ENCODE measurements at regions not wholly inside any gene's neighbourhood (a gene's known extent, or its start where the extent isn't known, plus 50 kb on each side); places are given as distances from the start of the nearest gene placed in this dataset.
A peak's percentile ranks its signal among the peaks of the same experiment; 100 is the strongest.

GRCh38 chr16:48022496-48022895 lies 133.3 kb downstream of the ABCC12 start:
- 89% methylated on average over 5 of the region's 5 CpGs; no CpG with 5 or more reads in 1 of the 2 experiments for WGBS, 2 experiments (ENCODE audit: extremely low coverage in 1 of 2, insufficient coverage in 1 of 2, insufficient read length in 1 of 2, insufficient replicate concordance in 2 of 2, low coverage in 1 of 2, low lambda C conversion rate in 2 of 2, missing lambda C conversion rate in 1 of 2)
- no peaks in the 10 kb centered on the region; a peak in 1 of 7 replicates for H3K27me3 ChIP-seq (replicated peaks in 1 of 4; ENCODE audit: control insufficient read depth in 3 of 4, extremely low read depth in 1 of 4, insufficient read depth in 3 of 4, low read length in 3 of 4)
- no peak for TF ChIP-seq SRF (IDR thresholded peaks at IDR 0.05; ENCODE audit: low read depth, low read length)
- TF ChIP-seq ASH2L (IDR thresholded peaks at IDR 0.05; ENCODE audit: low read length), result no peak
- no peak for TF ChIP-seq BACH1 (IDR thresholded peaks at IDR 0.05; ENCODE audit: low read length)
- no peak for TF ChIP-seq CBX5 (IDR thresholded peaks at IDR 0.05; ENCODE audit: low read depth, low read length)
- TF ChIP-seq TAF7 (optimal IDR thresholded peaks at IDR 0.05; ENCODE audit: borderline replicate concordance, low read depth, low read length), result no peak
- no peak for TF ChIP-seq BRCA1 (IDR thresholded peaks at IDR 0.05; ENCODE audit: low read depth, low read length)
- no peak for TF ChIP-seq SIN3A (conservative IDR thresholded peaks at IDR 0.05 in 1 of 2, IDR thresholded peaks at IDR 0.05 in 1 of 2; ENCODE audit: low read depth in 1 of 2, low read length in 2 of 2)
- no peak for TF ChIP-seq SIX5 (IDR thresholded peaks at IDR 0.05; ENCODE audit: low read depth, low read length)
- TF ChIP-seq NANOG (IDR thresholded peaks at IDR 0.05; ENCODE audit: insufficient read depth, low read depth, low read length, poor library complexity, severe bottlenecking), result no peak
- TF ChIP-seq CBX8 (IDR thresholded peaks at IDR 0.05; ENCODE audit: borderline replicate concordance, low read depth, low read length), result no peak
- TF ChIP-seq, protein P1, sequence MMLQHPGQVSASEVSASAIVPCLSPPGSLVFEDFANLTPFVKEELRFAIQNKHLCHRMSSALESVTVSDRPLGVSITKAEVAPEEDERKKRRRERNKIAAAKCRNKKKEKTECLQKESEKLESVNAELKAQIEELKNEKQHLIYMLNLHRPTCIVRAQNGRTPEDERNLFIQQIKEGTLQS (IDR thresholded peaks at IDR 0.05; ENCODE audit: insufficient read depth, low read depth, low read length), result no peak
- TF ChIP-seq, protein P2, sequence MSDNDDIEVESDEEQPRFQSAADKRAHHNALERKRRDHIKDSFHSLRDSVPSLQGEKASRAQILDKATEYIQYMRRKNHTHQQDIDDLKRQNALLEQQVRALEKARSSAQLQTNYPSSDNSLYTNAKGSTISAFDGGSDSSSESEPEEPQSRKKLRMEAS (IDR thresholded peaks at IDR 0.05), result no peak
- TF ChIP-seq HDAC2 (IDR thresholded peaks at IDR 0.05; ENCODE audit: borderline replicate concordance in 1 of 2, low read depth in 2 of 2, low read length in 2 of 2), result no peak

More at GRCh38 chr16:48022496-48022895, 133.3 kb downstream of the ABCC12 start:
- H3K56ac ChIP-seq (replicated peaks; ENCODE audit: insufficient read length, low read depth, low read length), result no peak overlapping the region
- no peak overlapping the region for H3K18ac ChIP-seq (ENCODE audit: extremely low read depth, low read length)
- ChIA-PET POLR2A (ENCODE audit: partially characterized antibody) (no interaction called here), CTCF (ENCODE audit: partially characterized antibody) (interaction anchor here (2.0 kb wide), 1 partner anchor 881 kb away, joined by 4 read pairs; no protein-coding TSS in a partner anchor)
- no peak overlapping the region for H3K9ac ChIP-seq (replicated peaks in 1 of 4; ENCODE audit: extremely low read depth in 1 of 4, low read depth in 3 of 4, low read length in 3 of 4)
- no peak overlapping the region for H2BK120ac ChIP-seq (replicated peaks; ENCODE audit: low read depth, low read length)
- H3K79me1 ChIP-seq (ENCODE audit: low read depth, low read length), result no peaks in the 10 kb centered on the region; the same call in 1 of the 2 replicates
- peak overlapping the region; percentile 31; the same call in 1 of the 2 replicates for H2BK15ac ChIP-seq (ENCODE audit: low read length)
- no peaks in the 10 kb centered on the region for H3K79me2 ChIP-seq (ENCODE audit: control insufficient read depth in 1 of 2, insufficient read depth in 2 of 2, low read length in 2 of 2)
- H3K14ac ChIP-seq (ENCODE audit: insufficient read length), result no peak overlapping the region
- no peak overlapping the region for H2AFZ ChIP-seq (ENCODE audit: low read length)
- no peak for FAIRE-seq
- no peak overlapping the region for H2BK5ac ChIP-seq (ENCODE audit: low read depth, low read length)
- H2BK20ac ChIP-seq (ENCODE audit: low read length), result no peak overlapping the region
- no peak overlapping the region for H3K23ac ChIP-seq (ENCODE audit: insufficient read length)
- no peak overlapping the region for H3K4ac ChIP-seq (replicated peaks; ENCODE audit: insufficient read length, low read depth, low read length)
- no peak overlapping the region for H4K5ac ChIP-seq (ENCODE audit: insufficient read length, low read depth, low read length)
- H3K36me3 ChIP-seq (ENCODE audit: control insufficient read depth in 2 of 4, insufficient read depth in 4 of 4, low read length in 3 of 4), result no peaks in the 10 kb centered on the region
- H3K4me1 ChIP-seq (replicated peaks in 1 of 4; ENCODE audit: control insufficient read depth in 3 of 4, insufficient read depth in 4 of 4, low read length in 3 of 4), result peaks cover 0 to 5% (median 3%) of the 10 kb centered on the region in 4 experiments; a peak in 3 of 7 replicates
- no peaks in the 10 kb centered on the region for H4K20me1 ChIP-seq (replicated peaks in 1 of 2; ENCODE audit: control insufficient read depth in 1 of 2, insufficient read depth in 2 of 2, low read length in 2 of 2)
- no peak overlapping the region for H3K4me2 ChIP-seq (ENCODE audit: insufficient read depth in 1 of 2, low read depth in 2 of 2, low read length in 2 of 2)
- H3K27ac ChIP-seq (ENCODE audit: low read depth, low read length), result no peak overlapping the region
- H2AK5ac ChIP-seq (ENCODE audit: low read depth, low read length), result no peak overlapping the region
- no peak overlapping the region for H3K4me3 ChIP-seq (ENCODE audit: extremely low read depth in 1 of 4, insufficient read depth in 2 of 4, low read depth in 3 of 4, low read length in 4 of 4)
- H2BK12ac ChIP-seq (ENCODE audit: low read depth, low read length), result no peak overlapping the region
- H4K91ac ChIP-seq (replicated peaks; ENCODE audit: insufficient read length, low read length), result no peak overlapping the region
- no peak overlapping the region; the same call in none of the 2 replicates for H4K8ac ChIP-seq (ENCODE audit: extremely low read depth, insufficient read depth, low read length)
- no peak for DNase-seq (ENCODE audit: low read depth in 1 of 2, low spot score in 2 of 2)
- no peaks in the 10 kb centered on the region; the same call in 1 of the 2 replicates for H3K23me2 ChIP-seq (ENCODE audit: low read depth, low read length)
- no peaks in the 10 kb centered on the region for H3K9me3 ChIP-seq (ENCODE audit: insufficient read depth in 2 of 2, low read depth in 1 of 2, low read length in 1 of 2)
